GM12801 (cell line): ENCODE measurements at regions not wholly inside any gene's neighbourhood (a gene's known extent, or its start where the extent isn't known, plus 50 kb on each side); places are given as distances from the start of the nearest gene placed in this dataset.

Experiments used
- TF ChIP-seq, protein P1 (sequence below): IDR thresholded peaks from one replicate; pipeline ENCODE4 v1.5.1; 2011; ENCODE audit warnings: control low read depth; ENCODE audit not compliant: insufficient read length; ENCODE audit errors: extremely low read depth

DNA sequence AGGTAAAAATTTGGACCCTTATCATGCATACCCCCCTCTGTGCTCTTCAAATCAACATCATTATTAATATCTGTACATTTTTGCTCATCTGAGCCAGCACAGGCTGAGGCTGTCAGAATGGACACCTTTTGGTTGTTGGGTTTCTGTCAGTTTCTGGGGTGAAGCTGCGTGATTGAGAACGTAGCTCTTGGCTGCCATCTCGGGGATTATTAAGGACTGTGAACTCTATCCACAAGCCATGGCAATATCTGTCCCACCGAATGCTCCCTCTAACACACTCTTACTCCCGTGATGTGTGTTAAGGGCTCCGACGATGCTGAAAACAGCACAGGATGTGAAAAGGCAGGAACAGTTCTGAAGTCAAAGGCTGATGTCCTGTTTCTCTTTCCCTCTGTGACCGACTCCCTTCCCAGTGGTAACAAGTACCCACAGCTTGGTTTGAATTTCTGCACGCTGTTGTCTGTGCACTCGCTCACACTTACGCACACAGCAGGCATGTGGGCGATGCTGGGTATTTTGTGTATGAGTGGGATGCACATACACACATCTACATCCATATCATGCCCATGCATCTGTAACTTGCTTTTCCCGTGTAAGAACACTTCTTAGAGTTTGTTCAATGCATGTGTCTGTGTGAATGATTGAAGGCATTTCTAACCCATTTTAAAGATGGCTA, 405.6 kb downstream of the TMEM121 start:
- TF ChIP-seq, protein P1, sequence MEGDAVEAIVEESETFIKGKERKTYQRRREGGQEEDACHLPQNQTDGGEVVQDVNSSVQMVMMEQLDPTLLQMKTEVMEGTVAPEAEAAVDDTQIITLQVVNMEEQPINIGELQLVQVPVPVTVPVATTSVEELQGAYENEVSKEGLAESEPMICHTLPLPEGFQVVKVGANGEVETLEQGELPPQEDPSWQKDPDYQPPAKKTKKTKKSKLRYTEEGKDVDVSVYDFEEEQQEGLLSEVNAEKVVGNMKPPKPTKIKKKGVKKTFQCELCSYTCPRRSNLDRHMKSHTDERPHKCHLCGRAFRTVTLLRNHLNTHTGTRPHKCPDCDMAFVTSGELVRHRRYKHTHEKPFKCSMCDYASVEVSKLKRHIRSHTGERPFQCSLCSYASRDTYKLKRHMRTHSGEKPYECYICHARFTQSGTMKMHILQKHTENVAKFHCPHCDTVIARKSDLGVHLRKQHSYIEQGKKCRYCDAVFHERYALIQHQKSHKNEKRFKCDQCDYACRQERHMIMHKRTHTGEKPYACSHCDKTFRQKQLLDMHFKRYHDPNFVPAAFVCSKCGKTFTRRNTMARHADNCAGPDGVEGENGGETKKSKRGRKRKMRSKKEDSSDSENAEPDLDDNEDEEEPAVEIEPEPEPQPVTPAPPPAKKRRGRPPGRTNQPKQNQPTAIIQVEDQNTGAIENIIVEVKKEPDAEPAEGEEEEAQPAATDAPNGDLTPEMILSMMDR = no peak

DNA sequence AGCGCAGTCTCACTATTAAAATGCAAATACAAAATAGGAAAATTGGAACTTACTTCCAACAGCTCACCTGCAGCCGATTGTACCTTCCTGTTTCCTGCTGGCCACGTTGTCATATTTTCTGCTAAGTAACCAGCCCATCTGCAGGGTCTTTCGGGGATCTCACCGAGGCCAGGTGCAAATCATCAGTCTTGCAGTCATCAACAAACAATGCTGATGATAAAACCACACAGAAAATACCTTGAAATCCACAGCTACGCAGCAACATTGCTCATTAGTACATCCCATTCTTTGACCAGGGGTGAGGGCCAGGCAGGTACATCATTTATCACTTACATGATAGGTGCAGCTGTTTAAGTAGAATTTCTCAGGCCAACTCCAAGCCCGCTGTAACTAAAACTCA, 406.9 kb downstream of the TMEM121 start:
- TF ChIP-seq, protein P1 = no peak

DNA sequence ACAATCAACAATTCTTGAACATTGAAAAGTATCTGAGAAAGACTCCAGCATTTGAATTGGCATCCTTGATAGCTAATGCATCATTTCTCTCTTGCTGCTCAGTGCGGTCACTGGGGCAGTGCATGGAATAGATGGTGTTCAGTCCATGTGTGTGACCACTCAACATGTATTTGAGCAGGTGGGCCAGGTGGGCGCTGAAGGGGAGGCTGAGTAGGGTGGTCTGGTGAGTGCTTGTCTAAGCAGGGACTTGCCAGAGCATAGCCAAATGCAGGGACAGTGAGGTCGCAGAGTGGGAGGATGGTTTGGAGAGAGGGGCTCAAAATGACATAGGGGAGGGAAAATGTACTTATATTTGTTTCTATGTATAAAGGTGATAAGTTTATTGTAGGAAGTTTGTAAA, 409.0 kb downstream of the TMEM121 start:
- TF ChIP-seq, protein P1 = no peak

DNA sequence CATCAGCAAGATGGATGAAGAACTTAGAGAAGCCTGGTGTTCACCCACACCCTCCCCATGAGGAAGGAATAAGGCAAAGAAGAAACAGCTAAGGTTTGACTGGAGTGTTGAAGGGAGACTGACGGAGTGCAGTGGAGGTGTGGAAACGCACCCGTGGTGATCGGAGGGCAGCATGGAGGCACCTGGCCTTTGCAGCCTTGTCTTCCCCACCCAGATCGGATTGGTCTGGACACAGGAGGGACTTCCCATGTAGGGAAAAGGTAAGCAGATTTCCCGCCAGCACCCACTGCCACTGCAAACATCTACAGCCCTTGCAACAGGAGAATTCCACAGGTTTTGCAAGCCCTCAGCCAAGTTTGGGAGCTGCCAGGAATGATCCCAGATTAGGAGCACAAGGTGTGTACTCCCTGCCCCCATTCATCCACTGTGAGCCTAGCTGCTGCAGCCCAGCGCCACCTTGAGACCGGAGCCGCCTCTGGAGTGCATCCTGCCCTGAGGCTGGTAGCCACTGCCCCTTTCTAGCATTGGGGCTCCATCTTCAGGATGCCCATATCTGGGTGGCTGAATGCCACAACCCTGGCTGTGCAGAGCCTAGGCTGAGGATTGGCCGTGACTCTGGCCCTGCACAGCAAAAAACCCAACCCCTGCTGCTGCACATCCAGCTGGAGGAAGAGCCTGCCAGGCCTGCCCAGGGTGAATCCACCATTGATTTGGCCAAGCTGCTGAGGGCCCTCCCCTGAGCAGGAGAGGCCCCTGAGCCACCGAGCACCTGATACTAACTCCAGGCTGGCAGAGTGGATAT, 411.1 kb downstream of the TMEM121 start:
- TF ChIP-seq, protein P1 = no peak

- TF ChIP-seq, protein P1 = no peak
These were observed 411.9 kb downstream of the TMEM121 start for GRCh38 chr14:105938055-105938863.

DNA sequence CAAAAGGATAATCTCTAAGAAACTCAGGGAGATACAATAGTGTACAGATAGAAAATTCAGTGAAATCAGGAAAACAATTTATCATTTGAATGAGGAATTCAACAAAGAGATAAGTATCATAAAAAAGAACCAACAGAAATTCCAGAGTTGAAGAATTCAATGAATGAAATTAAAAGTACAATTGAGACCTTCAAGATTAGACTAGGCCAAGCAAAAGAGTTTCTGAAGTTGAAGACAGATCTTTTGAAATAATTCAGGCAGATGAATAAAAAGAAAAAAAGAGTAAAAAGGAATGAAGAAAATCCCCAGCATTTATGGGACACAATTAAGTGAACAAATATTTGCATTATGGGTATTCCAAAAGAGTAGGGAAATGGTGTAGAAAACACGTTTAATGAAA, 412.6 kb downstream of the TMEM121 start:
- TF ChIP-seq, protein P1 = no peak
